ENCODE measurements at regions not wholly inside any gene's neighbourhood (a gene's known extent, or its start where the extent isn't known, plus 50 kb on each side); places are given as distances from the start of the nearest gene placed in this dataset.

GRCh38 chr17:34110315-34110714, 144.8 kb upstream of the CCL2 start:
- H3K9me3 Mint-ChIP-seq, result no peaks in the 10 kb centered on the region
- TF ChIP-seq CTCF (IDR thresholded peaks at IDR 0.05; ENCODE audit: unreplicated experiment), result no peak
- no peaks in the 10 kb centered on the region for H3K36me3 Mint-ChIP-seq
- H3K4me3 Mint-ChIP-seq, result no peak overlapping the region
- no peaks in the 10 kb centered on the region for H3K4me1 Mint-ChIP-seq
- no peak overlapping the region for H3K27ac Mint-ChIP-seq
- H3K27me3 Mint-ChIP-seq (ENCODE audit: low read depth), result peaks cover 54% of the 10 kb centered on the region
- no peak for DNase-seq (ENCODE audit: low spot score in 2 of 2, unreplicated experiment in 2 of 2)

GRCh38 chr17:34113089-34113488, 142.0 kb upstream of the CCL2 start:
- DNase-seq (ENCODE audit: low spot score in 2 of 2, unreplicated experiment in 2 of 2), result no peak
- H3K9me3 Mint-ChIP-seq, result no peaks in the 10 kb centered on the region
- H3K4me3 Mint-ChIP-seq, result no peak overlapping the region
- peaks cover 51% of the 10 kb centered on the region for H3K27me3 Mint-ChIP-seq (ENCODE audit: low read depth)
- no peaks in the 10 kb centered on the region for H3K36me3 Mint-ChIP-seq
- H3K27ac Mint-ChIP-seq, result no peak overlapping the region
- no peaks in the 10 kb centered on the region for H3K4me1 Mint-ChIP-seq
- TF ChIP-seq CTCF (IDR thresholded peaks at IDR 0.05; ENCODE audit: unreplicated experiment), result no peak

GRCh38 chr17:34114174-34114573, 140.9 kb upstream of the CCL2 start:
- no peak for DNase-seq (ENCODE audit: low spot score in 2 of 2, unreplicated experiment in 2 of 2)
- Mint-ChIP-seq H3K27ac (no peak overlapping the region), H3K27me3 (ENCODE audit: low read depth) (peaks cover 56% of the 10 kb centered on the region), H3K36me3 (no peaks in the 10 kb centered on the region), H3K4me1 (no peaks in the 10 kb centered on the region), H3K4me3 (no peak overlapping the region), H3K9me3 (no peaks in the 10 kb centered on the region)
- no peak for TF ChIP-seq CTCF (IDR thresholded peaks at IDR 0.05; ENCODE audit: unreplicated experiment)

GRCh38 chr17:34116306-34116705, 138.8 kb upstream of the CCL2 start:
- Mint-ChIP-seq H3K27me3 (ENCODE audit: low read depth) (peaks cover 58% of the 10 kb centered on the region), H3K4me3 (no peak overlapping the region), H3K36me3 (no peaks in the 10 kb centered on the region), H3K27ac (no peak overlapping the region), H3K9me3 (no peaks in the 10 kb centered on the region), H3K4me1 (no peaks in the 10 kb centered on the region)
- TF ChIP-seq CTCF (IDR thresholded peaks at IDR 0.05; ENCODE audit: unreplicated experiment), result no peak
- no peak for DNase-seq (ENCODE audit: low spot score in 2 of 2, unreplicated experiment in 2 of 2)

- no peak for DNase-seq (ENCODE audit: low spot score in 2 of 2, unreplicated experiment in 2 of 2)
- no peak overlapping the region for H3K27ac Mint-ChIP-seq
- no peaks in the 10 kb centered on the region for H3K36me3 Mint-ChIP-seq
- no peaks in the 10 kb centered on the region for H3K9me3 Mint-ChIP-seq
- no peaks in the 10 kb centered on the region for H3K4me1 Mint-ChIP-seq
- peaks cover 63% of the 10 kb centered on the region for H3K27me3 Mint-ChIP-seq (ENCODE audit: low read depth)
- H3K4me3 Mint-ChIP-seq, result no peak overlapping the region
- no peak for TF ChIP-seq CTCF (IDR thresholded peaks at IDR 0.05; ENCODE audit: unreplicated experiment)
These were observed 137.8 kb upstream of the CCL2 start for GRCh38 chr17:34117332-34117731.

- TF ChIP-seq CTCF (IDR thresholded peaks at IDR 0.05; ENCODE audit: unreplicated experiment), result no peak
- Mint-ChIP-seq H3K36me3 (no peaks in the 10 kb centered on the region), H3K4me3 (no peak overlapping the region), H3K27me3 (ENCODE audit: low read depth) (peaks cover 63% of the 10 kb centered on the region), H3K27ac (no peak overlapping the region), H3K4me1 (no peaks in the 10 kb centered on the region), H3K9me3 (no peaks in the 10 kb centered on the region)
- DNase-seq (ENCODE audit: low spot score in 2 of 2, unreplicated experiment in 2 of 2), result no peak
These were observed 137.3 kb upstream of the CCL2 start for GRCh38 chr17:34117811-34118210.

All from mesothelial cell of epicardium (in vitro differentiated cells).